ENCODE measurements at regions not wholly inside any gene's neighbourhood (a gene's known extent, or its start where the extent isn't known, plus 50 kb on each side); places are given as distances from the start of the nearest gene placed in this dataset.

DNA sequence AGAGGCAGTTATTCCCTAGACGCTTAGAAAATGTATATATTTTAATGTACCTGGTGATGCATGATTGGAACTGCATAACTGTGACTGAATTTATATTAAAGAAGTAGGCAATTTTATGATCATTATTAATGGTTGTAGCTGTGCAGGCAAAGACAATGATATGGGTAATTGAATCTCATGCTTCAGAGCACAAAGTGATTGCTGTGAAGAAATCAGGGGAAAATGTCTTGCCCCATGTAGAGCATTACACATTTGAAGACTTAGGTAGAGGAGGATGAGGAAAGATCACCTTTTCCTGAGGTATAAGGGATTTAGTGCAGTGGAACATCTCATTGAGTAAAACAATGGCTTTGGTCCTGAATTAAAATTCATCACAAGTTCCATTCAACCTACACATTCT is 246.8 kb upstream of the DCC start:
- Histone ChIP-seq H2AFZ (ENCODE audit: low read length) (no peak overlapping the region), H3K4me1 (ENCODE audit: control insufficient read depth, extremely low read depth, insufficient read depth, low read length) (no peaks in the 10 kb centered on the region), H3K27ac (ENCODE audit: insufficient read depth, low read length) (no peak overlapping the region), H3K27me3 (ENCODE audit: control insufficient read depth, insufficient read depth, low read length) (no peaks in the 10 kb centered on the region), H3K9me3 (ENCODE audit: control insufficient read depth, insufficient read depth, low read depth, low read length) (no peaks in the 10 kb centered on the region), H3K79me2 (ENCODE audit: control insufficient read depth, insufficient read depth, low read length) (no peaks in the 10 kb centered on the region), H4K20me1 (ENCODE audit: control insufficient read depth, extremely low read depth, insufficient read depth, low read length) (no peaks in the 10 kb centered on the region), H3K4me2 (ENCODE audit: extremely low read depth, insufficient read depth, low read length) (no peak overlapping the region), H3K36me3 (ENCODE audit: control insufficient read depth, insufficient read depth, low read length) (no peaks in the 10 kb centered on the region), H3K4me3 (replicated peaks in 1 of 4; ENCODE audit: control extremely low read depth in 1 of 4, insufficient read depth in 1 of 4, low read depth in 3 of 4, low read length in 4 of 4) (no peak overlapping the region), H3K9ac (ENCODE audit: insufficient read depth, low read length) (no peak overlapping the region)
- no peak for TF ChIP-seq EZH2 (IDR thresholded peaks at IDR 0.05; ENCODE audit: low read length, missing control alignments)
- TF ChIP-seq, protein P1, sequence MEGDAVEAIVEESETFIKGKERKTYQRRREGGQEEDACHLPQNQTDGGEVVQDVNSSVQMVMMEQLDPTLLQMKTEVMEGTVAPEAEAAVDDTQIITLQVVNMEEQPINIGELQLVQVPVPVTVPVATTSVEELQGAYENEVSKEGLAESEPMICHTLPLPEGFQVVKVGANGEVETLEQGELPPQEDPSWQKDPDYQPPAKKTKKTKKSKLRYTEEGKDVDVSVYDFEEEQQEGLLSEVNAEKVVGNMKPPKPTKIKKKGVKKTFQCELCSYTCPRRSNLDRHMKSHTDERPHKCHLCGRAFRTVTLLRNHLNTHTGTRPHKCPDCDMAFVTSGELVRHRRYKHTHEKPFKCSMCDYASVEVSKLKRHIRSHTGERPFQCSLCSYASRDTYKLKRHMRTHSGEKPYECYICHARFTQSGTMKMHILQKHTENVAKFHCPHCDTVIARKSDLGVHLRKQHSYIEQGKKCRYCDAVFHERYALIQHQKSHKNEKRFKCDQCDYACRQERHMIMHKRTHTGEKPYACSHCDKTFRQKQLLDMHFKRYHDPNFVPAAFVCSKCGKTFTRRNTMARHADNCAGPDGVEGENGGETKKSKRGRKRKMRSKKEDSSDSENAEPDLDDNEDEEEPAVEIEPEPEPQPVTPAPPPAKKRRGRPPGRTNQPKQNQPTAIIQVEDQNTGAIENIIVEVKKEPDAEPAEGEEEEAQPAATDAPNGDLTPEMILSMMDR (conservative IDR thresholded peaks at IDR 0.05 in 1 of 2, IDR thresholded peaks at IDR 0.05 in 1 of 2; ENCODE audit: low read depth in 1 of 2, low read length in 2 of 2) = no peak
- no peak for DNase-seq (ENCODE audit: low read depth in 2 of 2)

DNA sequence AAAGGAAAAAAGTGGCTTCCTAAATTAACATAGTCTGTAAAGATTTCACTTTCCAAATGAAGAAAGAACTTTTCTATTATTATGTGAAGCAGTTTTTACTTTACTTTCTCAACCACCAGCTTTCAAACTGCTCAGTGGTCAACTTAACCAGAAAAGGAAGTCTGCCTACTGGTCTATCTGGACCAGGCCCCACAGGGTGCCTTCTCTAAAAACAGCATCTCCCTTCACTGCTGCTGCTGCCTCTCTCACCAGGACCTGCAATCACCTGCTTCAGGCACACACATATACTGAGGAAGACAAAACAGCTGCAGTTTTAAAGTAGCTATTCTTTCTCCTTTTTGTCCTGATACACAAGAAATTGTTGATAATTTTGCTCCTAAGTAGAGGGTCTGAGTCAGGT is 221.3 kb upstream of the DCC start:
- Histone ChIP-seq H3K27me3 (ENCODE audit: control insufficient read depth, insufficient read depth, low read length) (no peaks in the 10 kb centered on the region), H3K9ac (ENCODE audit: insufficient read depth, low read length) (no peak overlapping the region), H3K79me2 (ENCODE audit: control insufficient read depth, insufficient read depth, low read length) (no peaks in the 10 kb centered on the region), H2AFZ (ENCODE audit: low read length) (no peak overlapping the region), H4K20me1 (ENCODE audit: control insufficient read depth, extremely low read depth, insufficient read depth, low read length) (no peaks in the 10 kb centered on the region), H3K9me3 (ENCODE audit: control insufficient read depth, insufficient read depth, low read depth, low read length) (no peaks in the 10 kb centered on the region), H3K4me3 (replicated peaks in 1 of 4; ENCODE audit: control extremely low read depth in 1 of 4, insufficient read depth in 1 of 4, low read depth in 3 of 4, low read length in 4 of 4) (no peak overlapping the region), H3K27ac (ENCODE audit: insufficient read depth, low read length) (no peak overlapping the region), H3K36me3 (ENCODE audit: control insufficient read depth, insufficient read depth, low read length) (no peaks in the 10 kb centered on the region), H3K4me2 (ENCODE audit: extremely low read depth, insufficient read depth, low read length) (no peak overlapping the region), H3K4me1 (ENCODE audit: control insufficient read depth, extremely low read depth, insufficient read depth, low read length) (no peaks in the 10 kb centered on the region)
- DNase-seq (ENCODE audit: low read depth in 2 of 2) = no peak
- TF ChIP-seq EZH2 (IDR thresholded peaks at IDR 0.05; ENCODE audit: low read length, missing control alignments) = no peak
- TF ChIP-seq, protein P1 (conservative IDR thresholded peaks at IDR 0.05 in 1 of 2, IDR thresholded peaks at IDR 0.05 in 1 of 2; ENCODE audit: low read depth in 1 of 2, low read length in 2 of 2) = no peak

DNA sequence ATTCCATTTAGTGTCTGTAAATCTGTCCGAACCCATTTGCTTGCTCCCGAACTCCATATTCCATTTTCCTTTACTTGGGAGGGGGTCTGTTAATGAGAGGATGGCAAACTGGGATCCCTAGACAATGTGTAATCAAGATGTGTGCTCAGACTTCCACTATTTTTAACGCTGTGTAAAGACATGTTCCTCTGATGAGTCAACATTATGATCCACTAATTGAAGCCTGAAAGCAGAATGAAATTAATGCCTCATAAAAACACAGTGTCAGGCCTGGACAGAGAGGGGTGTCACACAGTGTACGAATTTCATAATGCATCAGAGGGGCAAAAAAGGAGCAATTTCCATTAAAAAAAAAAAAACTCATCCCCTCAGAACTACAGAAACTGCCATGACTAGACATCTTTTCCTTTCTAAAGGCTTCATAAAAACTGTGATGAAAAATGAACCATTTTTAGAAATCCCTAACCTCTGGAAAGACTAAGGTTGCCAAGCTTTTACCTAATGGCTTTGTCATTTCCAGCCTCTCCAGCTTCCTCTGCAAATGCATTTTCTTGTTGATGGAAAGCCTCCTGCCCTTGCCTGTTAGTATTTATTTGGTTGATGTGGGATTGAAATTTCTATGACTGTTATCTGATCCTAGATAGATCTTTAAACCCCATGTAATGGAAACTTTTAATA is 209.2 kb upstream of the DCC start:
- Histone ChIP-seq H3K9me3 (ENCODE audit: control insufficient read depth, insufficient read depth, low read depth, low read length) (no peaks in the 10 kb centered on the region), H2AFZ (ENCODE audit: low read length) (no peak overlapping the region), H3K9ac (ENCODE audit: insufficient read depth, low read length) (no peak overlapping the region), H3K4me1 (ENCODE audit: control insufficient read depth, extremely low read depth, insufficient read depth, low read length) (no peaks in the 10 kb centered on the region), H3K79me2 (ENCODE audit: control insufficient read depth, insufficient read depth, low read length) (no peaks in the 10 kb centered on the region), H3K27me3 (ENCODE audit: control insufficient read depth, insufficient read depth, low read length) (no peaks in the 10 kb centered on the region), H4K20me1 (ENCODE audit: control insufficient read depth, extremely low read depth, insufficient read depth, low read length) (no peaks in the 10 kb centered on the region), H3K36me3 (ENCODE audit: control insufficient read depth, insufficient read depth, low read length) (no peaks in the 10 kb centered on the region), H3K4me2 (ENCODE audit: extremely low read depth, insufficient read depth, low read length) (no peak overlapping the region), H3K4me3 (replicated peaks in 1 of 4; ENCODE audit: control extremely low read depth in 1 of 4, insufficient read depth in 1 of 4, low read depth in 3 of 4, low read length in 4 of 4) (no peak overlapping the region), H3K27ac (ENCODE audit: insufficient read depth, low read length) (no peak overlapping the region)
- DNase-seq (ENCODE audit: low read depth in 2 of 2) = no peak
- TF ChIP-seq, protein P1 (conservative IDR thresholded peaks at IDR 0.05 in 1 of 2, IDR thresholded peaks at IDR 0.05 in 1 of 2; ENCODE audit: low read depth in 1 of 2, low read length in 2 of 2) = no peak
- TF ChIP-seq EZH2 (IDR thresholded peaks at IDR 0.05; ENCODE audit: low read length, missing control alignments) = no peak

Measured in fibroblast of lung (primary cell).